ENCODE measurements at regions not wholly inside any gene's neighbourhood (a gene's known extent, or its start where the extent isn't known, plus 50 kb on each side); places are given as distances from the start of the nearest gene placed in this dataset.

- TF ChIP-seq EZH2phosphoT487 (IDR thresholded peaks at IDR 0.05; ENCODE audit: low read length) (no peak), EZH2 (optimal IDR thresholded peaks at IDR 0.05; ENCODE audit: low read depth, low read length) (no peak), CTCF (IDR thresholded peaks at IDR 0.05; ENCODE audit: low read length) (no peak)
- no peaks in the 10 kb centered on the region for H3K79me2 ChIP-seq (ENCODE audit: low read length)
Observed at GRCh38 chr15:62428851-62429598, 263.9 kb upstream of the C2CD4B start.

GRCh38 chr15:62430056-62430455 lies 265.0 kb upstream of the C2CD4B start:
- Histone ChIP-seq H2AFZ (ENCODE audit: low read length) (no peak overlapping the region), H3K4me3 (ENCODE audit: low read length) (no peak overlapping the region), H3K9me3 (replicated peaks; ENCODE audit: insufficient read depth, low read length) (no peaks in the 10 kb centered on the region), H3K4me1 (ENCODE audit: low read length) (peaks cover 7% of the 10 kb centered on the region), H4K20me1 (ENCODE audit: insufficient read depth, low read length) (no peaks in the 10 kb centered on the region), H3K36me3 (replicated peaks; ENCODE audit: insufficient read depth, low read length) (no peaks in the 10 kb centered on the region), H3K4me2 (ENCODE audit: low read depth, low read length) (no peak overlapping the region), H3K27ac (ENCODE audit: low read length) (no peak overlapping the region), H3K79me2 (ENCODE audit: low read length) (no peaks in the 10 kb centered on the region), H3K9ac (ENCODE audit: low read length) (no peak overlapping the region), H3K9me2 (replicated peaks; ENCODE audit: insufficient read depth, low read length) (no peaks in the 10 kb centered on the region), H3F3A (ENCODE audit: insufficient read depth, low read length) (no peaks in the 10 kb centered on the region), H3K27me3 (replicated peaks; ENCODE audit: insufficient read depth, low read length) (no peaks in the 10 kb centered on the region)
- no peak for DNase-seq
- TF ChIP-seq EZH2phosphoT487 (IDR thresholded peaks at IDR 0.05; ENCODE audit: low read length) (no peak), CTCF (IDR thresholded peaks at IDR 0.05; ENCODE audit: low read length) (no peak), EZH2 (optimal IDR thresholded peaks at IDR 0.05; ENCODE audit: low read depth, low read length) (no peak)

More at GRCh38 chr15:62428851-62429598, 263.9 kb upstream of the C2CD4B start:
- no peaks in the 10 kb centered on the region for H4K20me1 ChIP-seq (ENCODE audit: insufficient read depth, low read length)
- H3F3A ChIP-seq (ENCODE audit: insufficient read depth, low read length) = no peaks in the 10 kb centered on the region
- H3K9ac ChIP-seq (ENCODE audit: low read length) = no peak overlapping the region
- DNase-seq = no peak
- no peak overlapping the region for H3K27ac ChIP-seq (ENCODE audit: low read length)
- no peaks in the 10 kb centered on the region for H3K36me3 ChIP-seq (replicated peaks; ENCODE audit: insufficient read depth, low read length)
- no peak overlapping the region for H3K4me3 ChIP-seq (ENCODE audit: low read length)
- H3K4me1 ChIP-seq (ENCODE audit: low read length) = peaks cover 7% of the 10 kb centered on the region
- no peaks in the 10 kb centered on the region for H3K9me3 ChIP-seq (replicated peaks; ENCODE audit: insufficient read depth, low read length)
- no peak overlapping the region for H2AFZ ChIP-seq (ENCODE audit: low read length)
- H3K27me3 ChIP-seq (replicated peaks; ENCODE audit: insufficient read depth, low read length) = no peaks in the 10 kb centered on the region
- no peaks in the 10 kb centered on the region for H3K9me2 ChIP-seq (replicated peaks; ENCODE audit: insufficient read depth, low read length)
- no peak overlapping the region for H3K4me2 ChIP-seq (ENCODE audit: low read depth, low read length)

GRCh38 chr15:62430552-62430951 lies 265.5 kb upstream of the C2CD4B start:
- no peaks in the 10 kb centered on the region for H3K79me2 ChIP-seq (ENCODE audit: low read length)
- H3K9me2 ChIP-seq (replicated peaks; ENCODE audit: insufficient read depth, low read length) = no peaks in the 10 kb centered on the region
- H3K9me3 ChIP-seq (replicated peaks; ENCODE audit: insufficient read depth, low read length) = no peaks in the 10 kb centered on the region
- no peaks in the 10 kb centered on the region for H3F3A ChIP-seq (ENCODE audit: insufficient read depth, low read length)
- no peak overlapping the region for H3K4me3 ChIP-seq (ENCODE audit: low read length)
- no peaks in the 10 kb centered on the region for H3K36me3 ChIP-seq (replicated peaks; ENCODE audit: insufficient read depth, low read length)
- no peak for DNase-seq
- H3K27me3 ChIP-seq (replicated peaks; ENCODE audit: insufficient read depth, low read length) = no peaks in the 10 kb centered on the region
- no peak overlapping the region for H3K9ac ChIP-seq (ENCODE audit: low read length)
- H3K4me2 ChIP-seq (ENCODE audit: low read depth, low read length) = no peak overlapping the region
- no peak overlapping the region for H2AFZ ChIP-seq (ENCODE audit: low read length)
- no peak overlapping the region for H3K27ac ChIP-seq (ENCODE audit: low read length)
- peaks cover 7% of the 10 kb centered on the region for H3K4me1 ChIP-seq (ENCODE audit: low read length)
- H4K20me1 ChIP-seq (ENCODE audit: insufficient read depth, low read length) = no peaks in the 10 kb centered on the region
- TF ChIP-seq EZH2 (optimal IDR thresholded peaks at IDR 0.05; ENCODE audit: low read depth, low read length) = no peak
- no peak for TF ChIP-seq EZH2phosphoT487 (IDR thresholded peaks at IDR 0.05; ENCODE audit: low read length)
- no peak for TF ChIP-seq CTCF (IDR thresholded peaks at IDR 0.05; ENCODE audit: low read length)

All from MM.1S (cell line).